Osteocyte (in vitro differentiated cells): ENCODE measurements at regions not wholly inside any gene's neighbourhood (a gene's known extent, or its start where the extent isn't known, plus 50 kb on each side); places are given as distances from the start of the nearest gene placed in this dataset.
"Not testable (repeated sequence)": the region's sequence is repeated elsewhere in the genome, so short reads cannot be mapped to it uniquely, and the experiment has no call there.

Experiments
- DNase-seq: peaks from one replicate; pipeline ENCODE4 v3.0.0; 2021; ENCODE audit warnings: mixed read lengths; ENCODE audit not compliant: unreplicated experiment; ENCODE audit errors: extremely low spot score
- H3K27ac Mint-ChIP-seq: one replicate; pipeline ENCODE4 v1.8.0; 2021; ENCODE audit warnings: mild to moderate bottlenecking, mixed read lengths; ENCODE audit not compliant: unreplicated experiment
- H3K27me3 Mint-ChIP-seq: one replicate; pipeline ENCODE4 v1.8.0; 2021; ENCODE audit warnings: mixed read lengths; ENCODE audit not compliant: unreplicated experiment
- H3K36me3 Mint-ChIP-seq: one replicate; pipeline ENCODE4 v1.8.0; 2021; ENCODE audit warnings: mixed read lengths; ENCODE audit not compliant: unreplicated experiment
- H3K4me1 Mint-ChIP-seq: one replicate; pipeline ENCODE4 v1.8.0; 2021; ENCODE audit warnings: mixed read lengths; ENCODE audit not compliant: unreplicated experiment
- H3K4me3 Mint-ChIP-seq: one replicate; pipeline ENCODE4 v1.8.0; 2021; ENCODE audit warnings: mild to moderate bottlenecking, moderate library complexity, mixed read lengths; ENCODE audit not compliant: unreplicated experiment
- H3K9me3 Mint-ChIP-seq: one replicate; pipeline ENCODE4 v1.8.0; 2021; ENCODE audit warnings: mixed read lengths; ENCODE audit not compliant: unreplicated experiment
- TF ChIP-seq, protein P1 (sequence below): fragments of 200-600 bp; sonication (generic); IDR thresholded peaks from 2 replicates; pipeline ENCODE4 v1.5.0; 2021; ENCODE audit warnings: antibody characterized with exemption, mild to moderate bottlenecking, moderate library complexity

DNA sequence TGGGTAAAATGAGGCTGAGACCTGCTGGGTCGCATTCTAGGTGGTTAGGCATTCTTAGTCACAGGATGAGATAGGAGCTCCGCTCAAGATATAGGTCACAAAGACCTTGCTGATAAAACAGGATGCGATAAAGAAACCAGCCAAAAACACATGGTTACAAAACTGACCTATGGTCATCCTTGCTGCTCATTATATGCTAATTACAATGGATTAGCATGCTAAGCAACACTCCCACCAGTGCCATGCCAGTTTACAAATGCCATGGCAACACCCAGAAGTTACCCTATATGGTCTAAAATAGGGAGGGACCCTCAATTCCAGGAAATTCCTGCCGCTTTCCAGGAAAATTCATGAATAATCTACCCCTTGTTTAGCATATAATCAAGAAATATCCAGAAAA, 132.4 kb downstream of the BRMS1L start:
- TF ChIP-seq, protein P1, sequence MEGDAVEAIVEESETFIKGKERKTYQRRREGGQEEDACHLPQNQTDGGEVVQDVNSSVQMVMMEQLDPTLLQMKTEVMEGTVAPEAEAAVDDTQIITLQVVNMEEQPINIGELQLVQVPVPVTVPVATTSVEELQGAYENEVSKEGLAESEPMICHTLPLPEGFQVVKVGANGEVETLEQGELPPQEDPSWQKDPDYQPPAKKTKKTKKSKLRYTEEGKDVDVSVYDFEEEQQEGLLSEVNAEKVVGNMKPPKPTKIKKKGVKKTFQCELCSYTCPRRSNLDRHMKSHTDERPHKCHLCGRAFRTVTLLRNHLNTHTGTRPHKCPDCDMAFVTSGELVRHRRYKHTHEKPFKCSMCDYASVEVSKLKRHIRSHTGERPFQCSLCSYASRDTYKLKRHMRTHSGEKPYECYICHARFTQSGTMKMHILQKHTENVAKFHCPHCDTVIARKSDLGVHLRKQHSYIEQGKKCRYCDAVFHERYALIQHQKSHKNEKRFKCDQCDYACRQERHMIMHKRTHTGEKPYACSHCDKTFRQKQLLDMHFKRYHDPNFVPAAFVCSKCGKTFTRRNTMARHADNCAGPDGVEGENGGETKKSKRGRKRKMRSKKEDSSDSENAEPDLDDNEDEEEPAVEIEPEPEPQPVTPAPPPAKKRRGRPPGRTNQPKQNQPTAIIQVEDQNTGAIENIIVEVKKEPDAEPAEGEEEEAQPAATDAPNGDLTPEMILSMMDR: no peak
- Mint-ChIP-seq H3K27ac (no peak overlapping the region), H3K4me3 (no peak overlapping the region), H3K4me1 (no peaks in the 10 kb centered on the region), H3K9me3 (no peaks in the 10 kb centered on the region), H3K36me3 (no peaks in the 10 kb centered on the region), H3K27me3 (peaks cover 14% of the 10 kb centered on the region)
- DNase-seq: no peak

DNA sequence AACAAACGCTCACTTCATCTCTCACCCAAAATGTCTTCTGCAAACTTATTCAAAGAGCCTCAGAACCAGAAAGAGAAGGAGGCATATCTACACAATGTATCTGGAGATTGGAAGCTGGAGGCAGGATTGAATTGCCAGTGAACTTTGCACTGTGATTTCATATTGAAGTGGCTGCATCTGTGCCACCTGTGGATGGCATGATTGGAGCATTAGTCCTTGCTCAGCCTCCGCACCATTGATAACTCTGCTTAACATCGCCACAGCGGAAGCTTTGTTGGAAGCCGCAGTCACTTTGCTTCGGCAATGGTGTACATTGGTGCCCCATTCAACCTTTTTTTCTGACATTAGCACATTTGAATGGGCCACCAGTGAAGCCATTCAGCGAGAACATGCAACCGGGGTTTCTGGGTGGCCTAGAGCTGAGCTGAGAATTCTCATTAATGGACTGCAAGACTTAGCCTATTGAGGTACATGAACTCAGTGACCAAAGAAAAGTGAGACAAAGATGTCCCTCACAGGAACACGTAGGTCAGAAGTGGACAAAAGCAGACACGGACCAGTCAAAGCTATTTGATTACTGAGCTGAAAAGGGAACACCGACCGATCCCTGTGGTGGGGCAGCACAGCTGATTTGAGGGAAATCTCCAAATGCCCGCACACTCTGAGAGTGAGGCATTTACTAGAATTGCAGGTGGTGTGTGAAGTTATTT, 130.4 kb downstream of the BRMS1L start:
- no peak overlapping the region for H3K27ac Mint-ChIP-seq
- H3K27me3 Mint-ChIP-seq: peaks cover 27% of the 10 kb centered on the region
- H3K9me3 Mint-ChIP-seq: no peaks in the 10 kb centered on the region
- no peak for DNase-seq
- no peaks in the 10 kb centered on the region for H3K4me1 Mint-ChIP-seq
- H3K4me3 Mint-ChIP-seq: no peak overlapping the region
- TF ChIP-seq, protein P1: no peak
- no peaks in the 10 kb centered on the region for H3K36me3 Mint-ChIP-seq

DNA sequence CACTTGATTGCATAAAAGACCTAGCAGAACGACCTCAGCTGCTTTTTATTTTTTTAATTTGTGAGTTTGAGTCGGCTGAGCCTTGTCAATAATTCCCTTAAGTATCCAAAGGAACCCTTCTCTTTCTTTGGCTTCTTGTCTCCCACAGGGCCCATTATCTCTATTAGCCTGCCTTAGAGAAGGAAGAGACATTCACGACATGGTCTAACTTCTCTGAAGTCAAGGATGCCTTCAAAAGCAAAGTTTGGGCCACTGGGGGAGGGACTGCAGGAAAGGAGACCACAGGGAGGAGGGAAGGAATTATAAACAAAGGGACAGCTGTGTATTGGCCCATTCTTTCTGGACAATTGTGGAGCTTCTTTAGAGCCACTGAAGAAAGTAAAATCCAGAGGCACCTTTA, 126.4 kb downstream of the BRMS1L start:
- H3K27me3 Mint-ChIP-seq: peaks cover 28% of the 10 kb centered on the region
- no peak overlapping the region for H3K27ac Mint-ChIP-seq
- TF ChIP-seq, protein P1: no peak
- H3K4me3 Mint-ChIP-seq: no peak overlapping the region
- no peaks in the 10 kb centered on the region for H3K9me3 Mint-ChIP-seq
- peaks cover 4% of the 10 kb centered on the region for H3K4me1 Mint-ChIP-seq
- no peaks in the 10 kb centered on the region for H3K36me3 Mint-ChIP-seq
- DNase-seq: no peak

DNA sequence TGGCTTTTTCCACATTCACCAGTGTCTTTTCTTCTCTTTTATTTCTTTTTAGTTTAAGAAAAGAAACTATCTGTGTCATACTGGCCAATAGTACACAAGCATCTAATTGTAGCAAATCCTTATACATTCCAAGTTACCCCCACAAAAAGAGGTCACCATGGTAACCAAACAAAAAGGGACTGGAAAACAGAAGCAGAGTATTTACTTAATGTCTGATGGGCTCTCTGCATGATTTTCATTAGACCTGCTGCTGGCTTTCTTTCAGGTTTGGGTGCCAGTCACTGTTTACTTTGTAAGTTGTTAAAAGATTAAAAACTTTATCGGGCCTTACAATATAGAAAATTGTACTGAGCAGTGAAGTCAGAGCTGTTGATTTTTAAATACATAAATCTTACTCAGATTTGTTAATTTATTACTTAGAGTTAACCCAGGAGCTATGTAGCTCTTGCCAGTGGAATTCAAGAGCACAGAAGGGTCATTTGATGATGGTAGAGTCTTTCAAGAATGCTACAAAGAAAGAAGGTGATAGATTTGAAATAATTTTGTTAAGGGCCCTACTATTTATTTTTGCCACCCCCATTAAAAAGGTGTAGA, 123.9 kb downstream of the BRMS1L start:
- TF ChIP-seq, protein P1: no peak
- H3K9me3 Mint-ChIP-seq: no peaks in the 10 kb centered on the region
- peak overlapping the region; percentile 40 for H3K27ac Mint-ChIP-seq
- H3K4me3 Mint-ChIP-seq: no peak overlapping the region
- no peaks in the 10 kb centered on the region for H3K36me3 Mint-ChIP-seq
- no peak for DNase-seq
- H3K4me1 Mint-ChIP-seq: peaks cover 4% of the 10 kb centered on the region
- peaks cover 25% of the 10 kb centered on the region for H3K27me3 Mint-ChIP-seq

DNA sequence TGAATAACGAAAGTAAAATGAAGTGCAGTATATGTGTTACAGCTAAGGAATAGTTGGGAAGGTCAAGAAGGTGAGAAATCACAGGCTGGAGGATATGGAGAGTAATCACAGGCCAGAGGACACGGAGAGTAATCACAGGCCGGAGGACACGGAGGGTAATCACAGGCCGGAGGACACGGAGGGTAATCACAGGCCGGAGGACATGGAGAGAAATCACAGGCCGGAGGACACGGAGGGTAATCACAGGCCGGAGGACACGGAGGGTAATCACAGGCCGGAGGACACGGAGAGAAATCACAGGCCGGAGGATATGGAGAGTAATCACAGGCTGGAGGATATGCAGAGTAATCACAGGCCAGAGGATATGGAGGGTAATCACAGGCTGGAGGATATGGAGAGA, 121.8 kb downstream of the BRMS1L start:
- not testable (repeated sequence) for H3K27ac Mint-ChIP-seq, H3K4me3 Mint-ChIP-seq, DNase-seq, H3K36me3 Mint-ChIP-seq, H3K4me1 Mint-ChIP-seq, H3K9me3 Mint-ChIP-seq
- H3K27me3 Mint-ChIP-seq: peaks cover 26% of the 10 kb centered on the region
